H9 (cell line): ENCODE measurements at regions not wholly inside any gene's neighbourhood (a gene's known extent, or its start where the extent isn't known, plus 50 kb on each side); places are given as distances from the start of the nearest gene placed in this dataset.

Experiments used
- DNase-seq: peaks from one replicate; pipeline ENCODE4 v3.0.0-alpha.2; 2017
- H2AFZ ChIP-seq: one replicate; pipeline ENCODE4 v1.6.1; 2013; ENCODE audit warnings: mild to moderate bottlenecking, low read length, control low read depth, moderate library complexity
- H2AK5ac ChIP-seq: 2 replicates; pipeline ENCODE4 v1.6.1; 2013; ENCODE audit warnings: low read length, control low read depth, mixed read lengths; ENCODE audit not compliant: insufficient read length
- H2BK120ac ChIP-seq: one replicate; pipeline ENCODE4 v1.6.1; 2013; ENCODE audit warnings: low read depth, mild to moderate bottlenecking, low read length, control low read depth, inconsistent platforms; ENCODE audit not compliant: poor library complexity, severe bottlenecking
- H2BK12ac ChIP-seq: 2 replicates; pipeline ENCODE4 v1.6.1; 2013; ENCODE audit warnings: low read length, control low read depth, mixed read lengths, low read depth; ENCODE audit not compliant: insufficient read length
- H2BK15ac ChIP-seq: 2 replicates; pipeline ENCODE4 v1.6.1; 2013; ENCODE audit warnings: low read depth, low read length, control low read depth
- H2BK20ac ChIP-seq: one replicate; pipeline ENCODE4 v1.6.1; 2013; ENCODE audit warnings: low read depth, mild to moderate bottlenecking, low read length, control low read depth, inconsistent platforms; ENCODE audit not compliant: poor library complexity, severe bottlenecking
- H2BK5ac ChIP-seq: 2 replicates; pipeline ENCODE4 v1.6.1; 2013; ENCODE audit warnings: low read length, control low read depth, mixed read lengths; ENCODE audit not compliant: insufficient read length
- H3K14ac ChIP-seq: 2 replicates; pipeline ENCODE4 v1.6.1; 2013; ENCODE audit warnings: low read length, control low read depth; ENCODE audit not compliant: insufficient read depth
- H3K18ac ChIP-seq: 2 replicates; pipeline ENCODE4 v1.6.1; 2013; ENCODE audit warnings: low read depth, mild to moderate bottlenecking, mixed read lengths, low read length, control low read depth; ENCODE audit not compliant: insufficient read length
- H3K23ac ChIP-seq: 2 replicates; pipeline ENCODE4 v1.6.1; 2013; ENCODE audit warnings: low read length, control low read depth, mixed read lengths, low read depth; ENCODE audit not compliant: insufficient read length
- H3K23me2 ChIP-seq: 2 replicates; pipeline ENCODE4 v1.6.1; 2013; ENCODE audit warnings: low read depth, mild to moderate bottlenecking, mixed read lengths, low read length, control low read depth; ENCODE audit not compliant: insufficient read length, poor library complexity, severe bottlenecking
- H3K27ac ChIP-seq: 2 replicates; pipeline ENCODE4 v1.5.1; 2013; ENCODE audit warnings: low read length, control low read depth, mixed read lengths, low read depth; ENCODE audit not compliant: insufficient read length
- H3K27me3 ChIP-seq: 2 replicates; pipeline ENCODE4 v1.6.1; 2013; ENCODE audit warnings: low read length, control low read depth, inconsistent platforms; ENCODE audit not compliant: insufficient read depth
- H3K4ac ChIP-seq: 2 replicates; pipeline ENCODE4 v1.6.1; 2013; ENCODE audit warnings: low read depth, mild to moderate bottlenecking, control low read depth, inconsistent platforms, low read length, moderate library complexity
- H3K4me1 ChIP-seq: 2 replicates; pipeline ENCODE4 v1.6.1; 2013; ENCODE audit warnings: low read length, control low read depth, inconsistent platforms; ENCODE audit not compliant: insufficient read depth
- H3K4me2 ChIP-seq: 2 replicates; pipeline ENCODE4 v1.6.1; 2013; ENCODE audit warnings: low read length, control low read depth, mixed read lengths; ENCODE audit not compliant: insufficient read length, insufficient read depth
- H3K56ac ChIP-seq: 2 replicates; pipeline ENCODE4 v1.6.1; 2013; ENCODE audit warnings: low read depth, mild to moderate bottlenecking, mixed read lengths, low read length, control low read depth; ENCODE audit not compliant: insufficient read length
- H3K79me1 ChIP-seq: 2 replicates; pipeline ENCODE4 v1.6.1; 2013; ENCODE audit warnings: low read depth, mild to moderate bottlenecking, moderate library complexity, low read length, control low read depth, inconsistent platforms; ENCODE audit not compliant: insufficient read depth, poor library complexity, severe bottlenecking
- H3K79me2 ChIP-seq: 2 replicates; pipeline ENCODE4 v1.6.1; 2013; ENCODE audit warnings: low read length, control low read depth, inconsistent platforms; ENCODE audit not compliant: insufficient read depth
- H3K9ac ChIP-seq: 2 replicates; pipeline ENCODE4 v1.6.1; 2013; ENCODE audit warnings: low read length, control low read depth, mixed read lengths; ENCODE audit not compliant: insufficient read length; ENCODE audit errors: extremely low read depth
- H3K9me3 ChIP-seq: one replicate; pipeline ENCODE4 v1.6.1; 2013; ENCODE audit warnings: low read depth, low read length, inconsistent platforms; ENCODE audit not compliant: control insufficient read depth
- H3T11ph ChIP-seq: one replicate; pipeline ENCODE4 v1.6.1; 2013; ENCODE audit warnings: mild to moderate bottlenecking, low read length, control low read depth, inconsistent platforms
- H4K20me1 ChIP-seq: one replicate; pipeline ENCODE4 v1.6.1; 2013; ENCODE audit not compliant: control insufficient read depth, insufficient read length, insufficient read depth
- H4K5ac ChIP-seq: 2 replicates; pipeline ENCODE4 v1.6.1; 2013; ENCODE audit warnings: low read depth, mild to moderate bottlenecking, mixed read lengths, low read length, control low read depth; ENCODE audit not compliant: insufficient read length
- H4K8ac ChIP-seq: replicated peaks from 2 replicates; pipeline ENCODE4 v1.6.1; 2013; ENCODE audit warnings: low read length, control low read depth, mixed read lengths, low read depth; ENCODE audit not compliant: insufficient read length
- H4K91ac ChIP-seq: 2 replicates; pipeline ENCODE4 v1.6.1; 2013; ENCODE audit warnings: low read depth, mild to moderate bottlenecking, moderate library complexity, mixed read lengths, low read length, control low read depth; ENCODE audit not compliant: insufficient read length
- H3K27ac Mint-ChIP-seq, 3 experiments: 2 replicates in 2 of 3; 3 replicates in 1 of 3; pipeline ENCODE4 v1.8.0; 2020 to 2021; ENCODE audit warnings: mixed read lengths in 3 of 3, mild to moderate bottlenecking in 1 of 3, moderate library complexity in 1 of 3
- H3K27me3 Mint-ChIP-seq: 2 replicates; pipeline ENCODE4 v1.8.0; 2021; ENCODE audit warnings: low read depth, mild to moderate bottlenecking, moderate library complexity, mixed read lengths
- H3K36me3 Mint-ChIP-seq, 3 experiments: 2 replicates in 2 of 3; 3 replicates in 1 of 3; pipeline ENCODE4 v1.8.0; 2020 to 2021; ENCODE audit warnings: low read depth in 3 of 3, mixed read lengths in 3 of 3; ENCODE audit not compliant: insufficient read depth in 1 of 3
- H3K4me1 Mint-ChIP-seq, 2 experiments: 2 replicates each; pipeline ENCODE4 v1.8.0; 2020; ENCODE audit warnings: mixed read lengths in 2 of 2
- H3K4me3 Mint-ChIP-seq, 2 experiments: 2 replicates in 1 of 2; 3 replicates in 1 of 2; pipeline ENCODE4 v1.8.0; 2020 to 2021; ENCODE audit warnings: mild to moderate bottlenecking in 2 of 2, mixed read lengths in 2 of 2, moderate library complexity in 1 of 2
- H3K9me3 Mint-ChIP-seq, 2 experiments: 2 replicates in 1 of 2; 3 replicates in 1 of 2; pipeline ENCODE4 v1.8.0; 2020; ENCODE audit warnings: mild to moderate bottlenecking in 2 of 2, mixed read lengths in 2 of 2, moderate library complexity in 1 of 2
- CTCF ChIP-seq: fragments of 200-600 bp; sonication (generic); conservative IDR thresholded peaks from 3 replicates; pipeline ENCODE4 v1.8.0; 2021; ENCODE audit warnings: antibody characterized with exemption, mild to moderate bottlenecking
- whole genome bisulfite sequencing: extraction: QIAGEN DNeasy Blood & Tissue Kit; methylation state at CpG from one replicate; pipeline ENCODE4 v1.1.7; 2013; ENCODE audit warnings: missing lambda C conversion rate, low lambda C conversion rate, mixed read lengths; ENCODE audit not compliant: insufficient read length; ENCODE audit errors: extremely low coverage; 5-methylcytosine and 5-hydroxymethylcytosine counted together

GRCh38 chr3:35437381-35437780 lies 201.9 kb upstream of the ARPP21 start:
- no peak overlapping the region for H2BK20ac ChIP-seq
- H4K91ac ChIP-seq: no peak overlapping the region
- no peak overlapping the region for H4K8ac ChIP-seq
- H3K4me3 Mint-ChIP-seq: no peak overlapping the region
- H2BK120ac ChIP-seq: no peak overlapping the region
- WGBS: no CpG with 5 or more reads among the region's 1 CpG
- H3K4ac ChIP-seq: no peak overlapping the region
- no peaks in the 10 kb centered on the region for H4K20me1 ChIP-seq
- H2BK12ac ChIP-seq: no peak overlapping the region
- no peak overlapping the region for H3K18ac ChIP-seq
- no peak for TF ChIP-seq CTCF
- H3K27me3 Mint-ChIP-seq: no peaks in the 10 kb centered on the region
- no peak overlapping the region for H3K4me2 ChIP-seq
- H2BK5ac ChIP-seq: no peak overlapping the region
- no peaks in the 10 kb centered on the region for H3K79me2 ChIP-seq
- peaks cover 19 to 24% of the 10 kb centered on the region in 2 experiments; a peak in 3 of 4 replicates for H3K4me1 Mint-ChIP-seq
- no peak overlapping the region for H3K56ac ChIP-seq
- H3K36me3 Mint-ChIP-seq: peaks cover 0 to 4% (median 0%) of the 10 kb centered on the region in 3 experiments; a peak in 2 of 7 replicates
- H4K5ac ChIP-seq: no peak overlapping the region
- H2BK15ac ChIP-seq: no peak overlapping the region
- no peak overlapping the region for H3K23ac ChIP-seq
- H3K14ac ChIP-seq: no peak overlapping the region
- peaks cover 0 to 2% of the 10 kb centered on the region in 2 experiments; a peak in 2 of 5 replicates for H3K9me3 Mint-ChIP-seq
- no peaks in the 10 kb centered on the region for H3K27me3 ChIP-seq
- no peak overlapping the region; a peak in 1 of 7 replicates for H3K27ac Mint-ChIP-seq
- H2AK5ac ChIP-seq: no peak overlapping the region
- no peak overlapping the region for H3T11ph ChIP-seq
- no peaks in the 10 kb centered on the region for H3K79me1 ChIP-seq
- H3K9ac ChIP-seq: no peak overlapping the region
- no peaks in the 10 kb centered on the region for H3K4me1 ChIP-seq
- H2AFZ ChIP-seq: no peak overlapping the region
- no peaks in the 10 kb centered on the region for H3K9me3 ChIP-seq
- DNase-seq: no peak
- H3K23me2 ChIP-seq: no peaks in the 10 kb centered on the region
- no peak overlapping the region for H3K27ac ChIP-seq
